DOHH2 (cell line): ENCODE measurements at regions not wholly inside any gene's neighbourhood (a gene's known extent, or its start where the extent isn't known, plus 50 kb on each side); places are given as distances from the start of the nearest gene placed in this dataset.
"Not testable (repeated sequence)": the region's sequence is repeated elsewhere in the genome, so short reads cannot be mapped to it uniquely, and the experiment has no call there.

ENCODE experiments used
- H3F3A ChIP-seq: fragments of 200-600 bp; sonication (generic), shearing (Covaris generic); 2 replicates; pipeline ENCODE4 v1.6.0; 2016; ENCODE audit warnings: antibody characterized with exemption, mild to moderate bottlenecking; ENCODE audit not compliant: control insufficient read depth, insufficient read depth
- H3K27ac ChIP-seq: fragments of 200-600 bp; sonication (generic); 2 replicates; pipeline ENCODE4 v1.5.1; 2014; ENCODE audit warnings: low read depth, mild to moderate bottlenecking, low read length, moderate library complexity
- H3K27me3 ChIP-seq: fragments of 200-600 bp; sonication (generic); 2 replicates; pipeline ENCODE4 v1.6.1; 2014; ENCODE audit warnings: mild to moderate bottlenecking, low read length, mixed read lengths; ENCODE audit not compliant: control insufficient read depth
- H3K36me3 ChIP-seq: fragments of 200-600 bp; sonication (generic); 2 replicates; pipeline ENCODE4 v1.6.1; 2014; ENCODE audit warnings: mild to moderate bottlenecking, low read length, moderate library complexity, mixed read lengths; ENCODE audit not compliant: control insufficient read depth
- H3K4me1 ChIP-seq: fragments of 200-600 bp; sonication (generic); 2 replicates; pipeline ENCODE4 v1.6.1; 2014; ENCODE audit warnings: mild to moderate bottlenecking, low read length, mixed read lengths; ENCODE audit not compliant: control insufficient read depth
- H3K4me2 ChIP-seq: fragments of 200-600 bp; sonication (generic); 2 replicates; pipeline ENCODE4 v1.6.0; 2014; ENCODE audit warnings: mild to moderate bottlenecking, low read length, moderate library complexity
- H3K4me3 ChIP-seq: fragments of 200-600 bp; sonication (generic); 2 replicates; pipeline ENCODE4 v1.5.1; 2014; ENCODE audit warnings: mild to moderate bottlenecking, low read length, mixed read lengths
- H3K79me2 ChIP-seq: fragments of 200-600 bp; sonication (generic); 2 replicates; pipeline ENCODE4 v1.6.1; 2014; ENCODE audit warnings: mild to moderate bottlenecking, low read length, mixed read lengths; ENCODE audit not compliant: control insufficient read depth
- H3K9me2 ChIP-seq: fragments of 200-600 bp; sonication (generic); replicated peaks from 2 replicates; pipeline ENCODE4 v1.6.1; 2014; ENCODE audit warnings: mild to moderate bottlenecking, low read length, mixed read lengths; ENCODE audit not compliant: control insufficient read depth
- H3K9me3 ChIP-seq: fragments of 200-600 bp; sonication (generic); 2 replicates; pipeline ENCODE4 v1.6.1; 2014; ENCODE audit warnings: antibody characterized with exemption, low read length, mixed read lengths; ENCODE audit not compliant: control insufficient read depth, insufficient read depth
- H4K20me1 ChIP-seq: fragments of 200-600 bp; sonication (generic); 2 replicates; pipeline ENCODE4 v1.6.0; 2014; ENCODE audit warnings: low read depth, mild to moderate bottlenecking, antibody characterized with exemption, low read length, moderate library complexity; ENCODE audit not compliant: control insufficient read depth, insufficient read depth
- CTCF ChIP-seq: fragments of 200-600 bp; sonication (generic); IDR thresholded peaks from one replicate; pipeline ENCODE4 v1.5.1; 2014; ENCODE audit warnings: antibody characterized with exemption, mild to moderate bottlenecking, low read depth, low read length; ENCODE audit not compliant: poor library complexity, severe bottlenecking
- EZH2phosphoT487 ChIP-seq: fragments of 200-600 bp; sonication (generic); IDR thresholded peaks from 2 replicates; pipeline ENCODE4 v1.6.1; 2017; ENCODE audit warnings: borderline replicate concordance, mild to moderate bottlenecking, antibody characterized with exemption, low read length, moderate library complexity, mixed read lengths

GRCh38 chr10:21359202-21359601, 166.3 kb downstream of the SKIDA1 start:
- no peak overlapping the region for H3K27ac ChIP-seq
- no peaks in the 10 kb centered on the region for H3K36me3 ChIP-seq
- no peak overlapping the region for H3K4me3 ChIP-seq
- no peaks in the 10 kb centered on the region for H3K27me3 ChIP-seq
- H4K20me1 ChIP-seq = no peaks in the 10 kb centered on the region
- H3K9me2 ChIP-seq = no peaks in the 10 kb centered on the region
- H3F3A ChIP-seq = no peaks in the 10 kb centered on the region
- TF ChIP-seq EZH2phosphoT487 (no peak), CTCF (no peak)
- no peak overlapping the region for H3K4me2 ChIP-seq
- no peaks in the 10 kb centered on the region for H3K9me3 ChIP-seq
- no peaks in the 10 kb centered on the region for H3K4me1 ChIP-seq
- H3K79me2 ChIP-seq = no peaks in the 10 kb centered on the region

GRCh38 chr10:21355591-21356011, 169.9 kb downstream of the SKIDA1 start:
- Histone ChIP-seq H3F3A (no peaks in the 10 kb centered on the region), H3K4me3 (no peak overlapping the region), H3K4me2 (no peak overlapping the region), H3K9me2 (no peaks in the 10 kb centered on the region), H3K79me2 (no peaks in the 10 kb centered on the region), H3K36me3 (no peaks in the 10 kb centered on the region), H4K20me1 (no peaks in the 10 kb centered on the region), H3K9me3 (no peaks in the 10 kb centered on the region), H3K27me3 (no peaks in the 10 kb centered on the region), H3K4me1 (no peaks in the 10 kb centered on the region), H3K27ac (no peak overlapping the region)
- TF ChIP-seq CTCF (no peak), EZH2phosphoT487 (no peak)

DNA sequence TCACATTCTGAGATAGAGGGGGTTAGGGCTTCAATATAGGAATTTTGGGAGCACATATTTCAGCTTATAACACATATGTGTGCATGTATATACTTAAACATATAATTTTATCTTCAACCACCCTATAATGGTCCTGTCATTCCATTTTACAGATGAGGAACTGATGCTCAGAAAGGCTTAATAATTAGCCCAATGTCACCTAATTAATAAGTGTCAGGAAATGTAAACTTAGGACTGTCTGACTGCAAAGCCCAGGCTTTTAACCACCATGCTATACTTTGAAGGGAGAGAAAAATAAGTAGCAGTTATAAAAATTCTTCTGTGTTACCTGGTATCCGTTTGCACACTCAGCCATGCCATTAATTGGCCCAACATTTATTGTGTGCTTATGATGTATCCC, 172.6 kb downstream of the SKIDA1 start:
- Histone ChIP-seq H3F3A (no peaks in the 10 kb centered on the region), H3K9me2 (no peaks in the 10 kb centered on the region), H3K4me2 (no peak overlapping the region), H3K4me1 (no peaks in the 10 kb centered on the region), H3K4me3 (no peak overlapping the region), H3K36me3 (no peaks in the 10 kb centered on the region), H3K9me3 (no peaks in the 10 kb centered on the region), H3K27me3 (no peaks in the 10 kb centered on the region), H3K27ac (no peak overlapping the region), H4K20me1 (no peaks in the 10 kb centered on the region), H3K79me2 (no peaks in the 10 kb centered on the region)
- no peak for TF ChIP-seq EZH2phosphoT487
- TF ChIP-seq CTCF = no peak

GRCh38 chr10:21351594-21351993, 173.9 kb downstream of the SKIDA1 start:
- not testable (repeated sequence) for H3K4me3 ChIP-seq, H4K20me1 ChIP-seq, H3K9me3 ChIP-seq

More at GRCh38 chr10:21351594-21351993, 173.9 kb downstream of the SKIDA1 start:
- H3K27me3 ChIP-seq, H3K79me2 ChIP-seq, H3K9me2 ChIP-seq, H3K4me2 ChIP-seq, H3K36me3 ChIP-seq, H3F3A ChIP-seq, H3K27ac ChIP-seq, H3K4me1 ChIP-seq: not testable (repeated sequence)
